GM12864 (cell line): ENCODE measurements at regions not wholly inside any gene's neighbourhood (a gene's known extent, or its start where the extent isn't known, plus 50 kb on each side); places are given as distances from the start of the nearest gene placed in this dataset.
"Not testable (repeated sequence)": the region's sequence is repeated elsewhere in the genome, so short reads cannot be mapped to it uniquely, and the experiment has no call there.

Experiments used
- DNase-seq: peaks from one replicate; pipeline ENCODE4 v3.0.0-alpha.2; 2011; ENCODE audit warnings: low read depth
- H3K4me3 ChIP-seq: 2 replicates; pipeline ENCODE4 v1.5.1; 2011; ENCODE audit warnings: mild to moderate bottlenecking, low read depth, low read length, control low read depth
- TF ChIP-seq, protein P1 (sequence below): IDR thresholded peaks from 2 replicates; pipeline ENCODE4 v1.5.1; 2011; ENCODE audit warnings: low read depth, mild to moderate bottlenecking, moderate library complexity, low read length, control low read depth, inconsistent platforms; ENCODE audit errors: missing control alignments

DNA sequence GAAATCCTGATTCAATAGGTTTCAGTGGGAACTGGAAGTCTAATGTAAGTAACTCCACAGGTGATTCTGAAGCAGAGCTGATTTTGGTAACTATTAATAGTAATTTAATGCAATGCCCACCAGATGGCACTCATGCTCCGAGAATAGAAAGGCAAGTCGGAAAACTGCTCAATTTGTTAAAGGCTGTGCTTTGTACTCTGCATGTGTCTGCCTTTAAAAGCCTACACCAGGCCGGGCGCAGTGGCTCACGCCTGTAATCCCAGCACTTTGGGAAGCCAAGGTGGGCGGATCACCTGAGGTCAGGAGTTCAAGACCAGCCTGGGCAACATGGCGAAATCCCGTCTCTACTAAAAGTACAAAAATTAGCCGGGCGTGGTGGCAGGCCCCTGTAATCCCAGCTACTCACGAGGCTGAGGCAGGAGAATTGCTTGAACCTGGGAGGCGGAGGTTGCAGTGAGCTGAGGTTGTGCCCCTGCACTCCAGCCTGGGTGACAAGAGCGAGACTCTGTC, 80.1 kb downstream of the OR13A1 start:
- TF ChIP-seq, protein P1, sequence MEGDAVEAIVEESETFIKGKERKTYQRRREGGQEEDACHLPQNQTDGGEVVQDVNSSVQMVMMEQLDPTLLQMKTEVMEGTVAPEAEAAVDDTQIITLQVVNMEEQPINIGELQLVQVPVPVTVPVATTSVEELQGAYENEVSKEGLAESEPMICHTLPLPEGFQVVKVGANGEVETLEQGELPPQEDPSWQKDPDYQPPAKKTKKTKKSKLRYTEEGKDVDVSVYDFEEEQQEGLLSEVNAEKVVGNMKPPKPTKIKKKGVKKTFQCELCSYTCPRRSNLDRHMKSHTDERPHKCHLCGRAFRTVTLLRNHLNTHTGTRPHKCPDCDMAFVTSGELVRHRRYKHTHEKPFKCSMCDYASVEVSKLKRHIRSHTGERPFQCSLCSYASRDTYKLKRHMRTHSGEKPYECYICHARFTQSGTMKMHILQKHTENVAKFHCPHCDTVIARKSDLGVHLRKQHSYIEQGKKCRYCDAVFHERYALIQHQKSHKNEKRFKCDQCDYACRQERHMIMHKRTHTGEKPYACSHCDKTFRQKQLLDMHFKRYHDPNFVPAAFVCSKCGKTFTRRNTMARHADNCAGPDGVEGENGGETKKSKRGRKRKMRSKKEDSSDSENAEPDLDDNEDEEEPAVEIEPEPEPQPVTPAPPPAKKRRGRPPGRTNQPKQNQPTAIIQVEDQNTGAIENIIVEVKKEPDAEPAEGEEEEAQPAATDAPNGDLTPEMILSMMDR = peak; percentile 48
- DNase-seq = peak; percentile 49

DNA sequence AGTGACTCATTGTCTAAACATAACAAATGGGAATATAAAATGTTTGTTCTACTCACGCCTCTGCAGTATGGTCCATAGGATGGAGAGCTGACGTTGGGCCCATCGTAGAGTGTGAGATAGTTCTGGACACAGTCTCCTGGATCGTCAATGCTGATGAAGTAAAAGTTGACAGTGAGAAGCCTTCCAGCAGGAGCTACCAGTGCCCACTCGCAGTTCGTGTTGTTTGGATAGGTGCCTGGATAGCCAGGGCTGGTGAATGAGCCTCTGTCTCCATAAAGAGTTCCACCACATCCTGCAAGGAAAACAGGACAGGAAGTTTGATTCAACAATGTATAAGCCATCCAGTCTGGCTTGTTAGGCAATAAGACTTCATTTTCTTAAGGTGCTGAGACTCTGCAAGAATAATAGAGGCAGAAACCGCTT, 79.6 kb downstream of the OR13A1 start:
- TF ChIP-seq, protein P1 = no peak
- DNase-seq = no peak

More for the DNA sequence above, 80.1 kb downstream of the OR13A1 start:
- not testable (repeated sequence) for H3K4me3 ChIP-seq

DNA sequence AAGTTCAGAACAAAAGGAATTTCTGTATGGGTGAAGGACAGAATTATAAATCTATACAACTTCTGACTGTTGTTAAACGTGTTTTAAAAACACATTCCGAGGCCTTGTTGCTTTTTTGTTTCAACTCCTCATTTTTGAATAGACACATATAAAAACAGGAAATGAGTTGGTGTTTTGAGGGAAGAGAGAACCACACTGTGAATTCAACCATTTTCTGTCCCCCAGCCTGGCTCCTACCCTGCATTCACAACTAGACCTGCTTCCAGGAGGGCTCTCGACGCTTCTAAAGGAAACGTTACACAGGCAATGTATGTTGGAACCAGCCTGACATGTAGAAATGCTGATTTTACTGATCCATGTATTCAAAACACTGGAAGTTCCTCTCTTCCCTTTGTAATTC, 76.5 kb downstream of the OR13A1 start:
- H3K4me3 ChIP-seq = no peak overlapping the region
- TF ChIP-seq, protein P1 = no peak
- DNase-seq = no peak

More for the DNA sequence above, 79.6 kb downstream of the OR13A1 start:
- no peak overlapping the region for H3K4me3 ChIP-seq

DNA sequence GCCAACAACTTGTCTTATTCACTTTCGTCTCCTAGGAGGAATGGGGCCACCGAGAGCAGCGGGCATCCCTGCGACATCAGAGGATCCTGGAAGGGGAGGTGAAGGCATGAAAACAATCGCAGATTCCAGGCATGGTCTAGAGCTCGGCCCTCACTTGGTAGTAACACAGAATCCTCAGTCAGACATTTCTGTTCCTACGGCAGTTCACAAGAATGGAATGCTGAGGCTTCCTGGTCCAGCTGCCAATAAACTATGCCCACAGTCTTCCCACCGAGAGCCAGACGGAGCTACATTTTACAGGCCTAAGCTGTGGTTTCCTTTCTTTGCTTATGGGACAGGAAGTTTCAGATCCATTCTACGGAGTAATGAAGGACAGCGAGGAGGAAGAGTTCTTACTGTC, 75.8 kb downstream of the OR13A1 start:
- no peak overlapping the region for H3K4me3 ChIP-seq
- TF ChIP-seq, protein P1 = no peak
- DNase-seq = no peak

DNA sequence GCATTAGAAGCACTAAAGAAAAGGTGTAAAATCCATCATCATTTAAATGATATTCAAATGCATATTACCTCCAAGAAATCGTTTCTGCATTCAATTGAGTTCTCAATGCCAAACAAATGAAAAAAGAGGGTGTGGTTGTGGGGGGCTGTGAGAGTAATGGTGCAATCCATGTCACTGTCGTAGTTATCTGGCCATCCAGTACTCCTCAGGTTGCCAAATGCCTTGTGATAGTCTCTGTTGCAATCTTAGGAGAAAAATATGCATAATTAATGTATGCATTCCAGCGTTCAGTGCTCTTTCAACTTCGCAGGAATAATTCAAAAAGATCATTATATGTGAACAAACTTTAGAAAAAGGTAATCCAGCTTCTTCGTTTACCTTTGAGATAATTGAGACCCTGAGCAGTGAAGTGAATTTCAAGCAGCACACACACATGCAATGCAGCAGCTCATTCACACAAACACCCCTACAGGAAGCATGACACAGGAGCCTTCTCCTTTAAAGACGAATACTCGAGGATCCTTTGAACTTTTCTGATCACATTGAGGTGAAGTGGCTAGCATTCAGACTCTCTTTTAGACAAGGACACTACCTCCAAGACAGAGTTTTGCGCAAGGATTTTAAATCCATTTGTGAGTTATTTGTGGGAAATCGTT, 73.4 kb downstream of the OR13A1 start:
- no peak for DNase-seq
- H3K4me3 ChIP-seq = no peak overlapping the region
- TF ChIP-seq, protein P1 = no peak

DNA sequence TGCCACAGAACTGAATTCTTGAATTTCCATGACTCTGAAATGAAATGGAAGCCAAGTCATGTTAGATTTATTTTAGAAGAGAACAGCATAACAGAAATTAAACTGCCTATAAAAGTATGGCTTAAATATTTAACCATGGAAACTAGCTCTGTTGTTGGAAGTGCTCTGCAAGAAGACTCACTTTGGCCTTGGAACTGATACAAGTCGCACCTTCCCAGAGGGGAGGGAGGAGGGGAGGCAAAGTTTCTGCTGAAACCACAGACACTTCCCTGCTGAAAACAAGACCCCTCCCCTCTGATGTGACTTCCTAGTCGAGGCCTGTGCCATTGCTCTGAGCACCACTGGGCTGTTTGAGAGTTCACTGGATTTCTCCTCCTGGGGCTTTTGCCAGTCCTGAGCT, 72.1 kb downstream of the OR13A1 start:
- TF ChIP-seq, protein P1 = no peak
- H3K4me3 ChIP-seq = no peak overlapping the region
- DNase-seq = no peak

DNA sequence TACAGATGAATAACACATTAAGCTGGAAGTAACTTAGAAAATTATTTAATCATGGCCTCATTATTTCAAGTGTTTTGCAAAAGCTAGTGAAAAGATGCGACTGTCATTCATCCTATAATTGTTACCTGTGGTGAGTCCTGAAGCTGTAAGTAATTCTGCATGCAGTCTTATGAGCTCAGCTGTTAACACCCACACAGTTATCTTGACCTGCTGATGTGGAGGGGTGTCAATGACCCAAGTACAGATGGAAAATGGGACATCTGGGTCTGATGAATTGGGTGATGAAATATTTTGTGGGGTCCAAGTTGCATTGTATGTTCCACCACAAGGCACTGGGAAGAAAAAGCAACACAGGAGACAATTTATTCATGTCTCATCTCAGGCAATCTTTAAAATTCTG, 68.9 kb downstream of the OR13A1 start:
- no peak for DNase-seq

More for the DNA sequence above, 68.9 kb downstream of the OR13A1 start:
- H3K4me3 ChIP-seq = no peak overlapping the region
- TF ChIP-seq, protein P1 = no peak
